NOMO-1 treated with DMSO at 0.1 percent for 48 hours (cell line): ENCODE measurements at regions not wholly inside any gene's neighbourhood (a gene's known extent, or its start where the extent isn't known, plus 50 kb on each side); places are given as distances from the start of the nearest gene placed in this dataset.
"Not testable (repeated sequence)": the region's sequence is repeated elsewhere in the genome, so short reads cannot be mapped to it uniquely, and the experiment has no call there.

Experiments used
- DNase-seq: peaks from one replicate; lab custom pipeline; 2025; ENCODE audit not compliant: unreplicated experiment; lab: John Stamatoyannopoulos, UW

GRCh38 chr9:87041553-87042235 lies 94.4 kb upstream of the GAS1 start:
- DNase-seq = not testable (repeated sequence)

DNA sequence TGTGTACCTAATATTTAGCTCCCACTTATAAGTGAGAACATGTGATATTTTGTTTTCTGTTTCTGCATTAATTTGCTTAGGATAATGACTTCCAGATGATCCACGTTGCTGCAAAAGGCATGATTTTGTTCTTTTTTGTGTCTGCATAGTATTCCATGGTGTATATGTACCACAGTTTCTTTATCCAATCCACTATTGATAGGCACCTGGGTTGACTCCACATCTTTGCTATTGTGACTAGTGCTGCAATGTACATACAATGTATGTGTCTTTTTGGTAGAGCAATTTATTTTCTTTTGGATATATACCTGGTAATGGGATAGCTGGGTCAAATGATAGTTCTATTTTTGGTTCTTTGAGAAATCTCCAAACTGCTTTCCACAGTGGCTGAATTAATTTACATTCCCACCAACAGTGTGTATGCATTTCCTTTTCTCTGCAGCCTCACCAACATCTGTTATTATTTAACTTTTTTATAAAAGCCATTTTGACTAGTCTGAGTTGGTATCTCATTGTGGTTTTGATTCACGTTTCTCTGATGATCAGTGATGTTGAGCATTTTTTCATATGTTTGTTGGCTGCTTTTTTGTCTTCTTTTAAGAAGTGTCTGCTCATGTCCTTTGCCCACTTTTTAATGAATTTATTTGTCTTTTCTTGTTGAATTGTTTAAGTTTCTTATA lies 102.8 kb upstream of the GAS1 start:
- DNase-seq = not testable (repeated sequence)

GRCh38 chr9:87054999-87055686 lies 107.8 kb upstream of the GAS1 start:
- DNase-seq = no peak

GRCh38 chr9:87059772-87060171 lies 112.5 kb upstream of the GAS1 start:
- DNase-seq = no peak

GRCh38 chr9:87062746-87063145 lies 115.4 kb upstream of the GAS1 start:
- DNase-seq = no peak

DNA sequence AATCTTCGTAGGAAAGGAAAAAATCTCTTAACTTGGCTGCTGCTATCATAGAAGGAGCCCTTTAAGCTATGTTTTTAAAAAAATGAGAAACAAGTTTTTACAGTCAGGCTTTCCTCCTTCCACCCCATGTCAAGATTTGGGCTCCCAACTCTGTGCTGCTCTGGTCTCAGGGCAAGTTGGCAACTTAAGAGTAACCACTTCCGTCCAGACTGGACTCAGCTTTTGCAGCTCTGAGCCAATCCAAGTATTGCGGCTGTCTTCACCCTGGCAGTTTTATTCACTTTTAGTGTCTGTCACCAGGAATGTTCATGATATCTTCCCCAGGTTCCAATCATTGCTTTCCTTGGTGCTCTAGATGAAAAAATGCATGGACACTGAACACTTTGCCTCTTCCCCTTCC lies 115.9 kb upstream of the GAS1 start:
- DNase-seq = no peak

GRCh38 chr9:87063871-87064270 lies 116.6 kb upstream of the GAS1 start:
- no peak for DNase-seq

GRCh38 chr9:87064311-87064710 lies 117.0 kb upstream of the GAS1 start:
- no peak for DNase-seq

- DNase-seq = no peak
These were observed 118.7 kb upstream of the GAS1 start for GRCh38 chr9:87065981-87066380.

GRCh38 chr9:87067426-87067825 lies 120.1 kb upstream of the GAS1 start:
- no peak for DNase-seq

DNA sequence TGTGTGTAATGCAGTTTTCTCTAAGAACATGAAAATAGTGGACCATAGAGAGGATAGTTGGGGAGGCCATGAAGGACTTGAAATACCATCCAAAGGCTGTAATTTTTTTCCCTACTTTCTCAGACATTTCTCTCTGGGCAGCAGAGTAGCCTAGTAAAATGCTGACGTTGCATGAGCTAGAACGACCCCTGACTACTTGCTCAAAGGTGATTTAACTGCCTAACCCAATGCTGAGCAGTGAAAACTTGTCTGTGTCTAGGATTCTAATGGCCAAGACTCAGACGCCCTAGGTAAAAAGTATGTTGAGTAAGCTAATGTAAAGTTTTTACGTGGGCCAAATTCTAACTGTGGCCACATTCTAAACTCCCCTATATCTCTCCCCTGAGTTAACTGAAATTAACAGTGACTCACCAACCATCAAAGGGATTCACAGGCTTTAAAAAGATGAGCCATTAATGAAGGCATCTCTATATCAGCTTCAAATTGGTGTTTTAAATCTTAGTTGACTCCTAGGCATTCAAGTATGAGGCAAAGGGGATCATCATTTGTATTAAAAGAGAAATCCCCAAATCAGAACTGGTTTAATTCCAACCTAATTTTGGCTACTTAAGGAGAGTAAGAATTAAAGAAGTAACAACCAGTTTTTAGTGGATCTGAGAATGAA lies 121.0 kb upstream of the GAS1 start:
- no peak for DNase-seq

- no peak for DNase-seq
These were observed 122.4 kb upstream of the GAS1 start for GRCh38 chr9:87069690-87070089.

DNA sequence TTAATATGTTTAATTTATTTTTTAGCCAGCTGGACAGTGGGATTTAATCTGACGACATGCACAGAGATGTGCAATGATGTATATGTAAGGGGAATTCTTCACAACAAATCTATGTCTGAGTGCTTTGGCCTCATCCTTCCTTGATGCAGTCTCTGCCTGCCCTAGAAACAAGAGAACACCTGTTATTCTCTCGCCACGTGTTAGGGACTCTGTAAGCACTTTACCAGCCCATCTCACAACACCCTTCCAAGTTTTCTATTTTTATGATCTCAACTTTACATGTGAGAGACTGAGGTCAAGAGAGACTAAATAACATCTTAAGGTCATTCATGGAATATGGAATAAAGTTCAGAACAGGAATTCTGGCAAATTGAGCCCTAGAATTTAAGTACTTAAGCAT lies 123.0 kb upstream of the GAS1 start:
- no peak for DNase-seq

- no peak for DNase-seq
These were observed 124.2 kb upstream of the GAS1 start for GRCh38 chr9:87071473-87071872.

DNA sequence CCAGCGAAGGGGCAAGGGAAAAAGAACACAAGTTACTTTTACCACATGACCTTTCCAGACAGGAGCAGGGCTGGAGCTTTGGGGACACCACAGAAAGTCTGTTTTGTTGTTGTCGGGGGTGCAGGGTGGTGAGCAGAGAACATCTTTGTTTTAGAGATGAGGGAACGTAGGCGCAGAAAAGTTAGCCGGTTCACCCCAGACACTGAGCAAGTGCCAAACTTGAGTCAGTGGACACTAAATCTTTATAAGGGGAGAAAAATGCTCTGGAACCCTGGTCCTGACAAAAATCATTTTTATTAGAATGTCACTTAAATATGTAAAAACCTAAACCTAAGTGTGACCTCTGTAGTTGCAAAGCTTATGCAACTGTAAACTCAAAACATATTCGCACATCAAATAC lies 126.4 kb upstream of the GAS1 start:
- no peak for DNase-seq

- DNase-seq = no peak
These were observed 128.2 kb upstream of the GAS1 start for GRCh38 chr9:87075537-87075936.

- no peak for DNase-seq
These were observed 129.5 kb upstream of the GAS1 start for GRCh38 chr9:87076825-87077224.

DNA sequence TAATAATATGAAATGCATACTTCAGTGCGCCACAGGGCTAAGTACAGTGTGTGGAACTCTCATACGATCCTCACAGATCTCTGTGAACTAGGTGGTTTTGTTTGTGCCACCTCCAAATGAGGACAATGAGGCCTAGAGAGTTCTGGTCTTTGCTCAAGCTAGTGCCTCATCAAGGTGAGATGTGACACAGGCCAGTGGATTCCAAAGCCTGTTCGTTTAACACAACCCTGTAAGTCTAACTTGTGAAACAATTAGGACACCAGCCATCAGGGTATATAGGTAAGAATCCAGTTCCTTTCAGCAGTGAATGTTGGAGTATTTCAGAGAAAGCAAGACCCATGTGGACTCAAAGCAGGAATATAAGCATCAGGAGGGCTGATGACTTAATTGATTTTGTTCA lies 130.7 kb upstream of the GAS1 start:
- DNase-seq = no peak

- no peak for DNase-seq
These were observed 133.4 kb upstream of the GAS1 start for GRCh38 chr9:87080512-87081264.

- no peak for DNase-seq
These were observed 134.2 kb upstream of the GAS1 start for GRCh38 chr9:87081503-87081902.

DNA sequence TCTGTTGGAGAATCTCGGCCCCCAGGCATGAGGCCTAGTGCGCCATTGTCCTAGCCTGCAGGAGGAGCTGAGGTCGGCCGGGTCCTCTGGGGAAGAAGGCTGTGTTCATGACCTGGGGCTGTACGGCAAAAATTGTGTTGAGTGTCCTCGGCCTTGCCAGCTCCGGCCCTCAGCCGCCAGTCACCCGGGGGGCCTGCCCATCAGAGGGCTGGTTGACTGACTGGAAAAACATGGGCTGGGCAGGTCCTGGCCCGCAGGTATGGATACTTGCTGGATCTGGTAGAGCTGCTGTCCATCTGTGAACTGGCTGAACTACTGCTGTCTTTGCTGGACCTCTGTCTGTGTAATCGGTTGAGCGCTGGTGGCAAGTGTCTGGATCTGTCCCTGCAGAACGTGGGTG lies 136.7 kb upstream of the GAS1 start:
- DNase-seq = no peak
